Erythroblast (primary cell): ENCODE measurements at regions not wholly inside any gene's neighbourhood (a gene's known extent, or its start where the extent isn't known, plus 50 kb on each side); places are given as distances from the start of the nearest gene placed in this dataset.

Source experiments
- GATA1 ChIP-seq: IDR thresholded peaks from 2 replicates; pipeline ENCODE4 v1.6.1; 2011; ENCODE audit warnings: low read depth, mild to moderate bottlenecking, control low read depth, low read length, moderate library complexity
- POLR2A ChIP-seq: IDR thresholded peaks from 2 replicates; pipeline ENCODE4 v1.6.1; 2011; ENCODE audit warnings: mild to moderate bottlenecking, low read length

DNA sequence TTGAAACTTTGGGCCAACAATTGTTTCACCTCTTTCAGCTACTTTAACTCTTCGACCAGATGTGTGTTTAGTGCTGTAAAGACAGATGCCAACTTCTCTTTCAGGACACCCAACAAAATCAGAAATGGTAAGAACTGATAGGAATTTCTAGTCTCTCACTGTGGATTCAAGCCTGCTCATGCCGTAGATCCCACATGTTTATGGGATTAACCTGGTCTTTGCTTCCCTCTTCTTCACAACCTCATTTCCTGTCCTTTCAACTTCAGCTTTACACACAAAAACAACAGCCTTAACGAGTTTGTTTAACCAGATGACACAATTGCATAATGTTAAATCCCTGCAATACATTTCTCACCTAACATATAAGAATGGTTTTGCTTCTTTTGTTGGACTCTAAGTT, 1031.9 kb upstream of the LRFN5 start:
- TF ChIP-seq POLR2A = no peak
- TF ChIP-seq GATA1 = no peak
